Effector memory CD8-positive, alpha-beta T cell (primary cell): ENCODE measurements at regions not wholly inside any gene's neighbourhood (a gene's known extent, or its start where the extent isn't known, plus 50 kb on each side); places are given as distances from the start of the nearest gene placed in this dataset.
"Not testable (repeated sequence)": the region's sequence is repeated elsewhere in the genome, so short reads cannot be mapped to it uniquely, and the experiment has no call there.

ENCODE experiments used
- ATAC-seq: fragments of 150-1000 bp; cut with Tn5 transposase; replicated peaks from 2 replicates; pipeline ENCODE4 v1.10.0; 2021; ENCODE audit warnings: mild to moderate bottlenecking, moderate library complexity
- DNase-seq, 3 experiments: peaks; one replicate each; pipeline ENCODE4 v3.0.0; 2021
- H3K27ac Mint-ChIP-seq, 2 donors: one replicate each; pipeline ENCODE4 v1.8.0; 2022; ENCODE audit warnings: mild to moderate bottlenecking in 2 of 2, mixed read lengths in 2 of 2, moderate library complexity in 2 of 2
- H3K27me3 Mint-ChIP-seq, 2 donors: one replicate each; pipeline ENCODE4 v1.8.0; 2022; ENCODE audit warnings: mixed read lengths in 2 of 2
- H3K36me3 Mint-ChIP-seq: one replicate; pipeline ENCODE4 v1.8.0; 2022; ENCODE audit warnings: mild to moderate bottlenecking, moderate library complexity, mixed read lengths; ENCODE audit not compliant: insufficient read depth
- H3K4me1 Mint-ChIP-seq, 2 donors: one replicate each; pipeline ENCODE4 v1.8.0; 2022; ENCODE audit warnings: low read depth in 2 of 2, mixed read lengths in 2 of 2
- H3K4me3 Mint-ChIP-seq, 2 donors: one replicate each; pipeline ENCODE4 v1.8.0; 2022; ENCODE audit warnings: mild to moderate bottlenecking in 2 of 2, mixed read lengths in 2 of 2, moderate library complexity in 2 of 2
- H3K9me3 Mint-ChIP-seq, 2 donors: one replicate each; pipeline ENCODE4 v1.8.0; 2022; ENCODE audit warnings: mixed read lengths in 2 of 2

DNA sequence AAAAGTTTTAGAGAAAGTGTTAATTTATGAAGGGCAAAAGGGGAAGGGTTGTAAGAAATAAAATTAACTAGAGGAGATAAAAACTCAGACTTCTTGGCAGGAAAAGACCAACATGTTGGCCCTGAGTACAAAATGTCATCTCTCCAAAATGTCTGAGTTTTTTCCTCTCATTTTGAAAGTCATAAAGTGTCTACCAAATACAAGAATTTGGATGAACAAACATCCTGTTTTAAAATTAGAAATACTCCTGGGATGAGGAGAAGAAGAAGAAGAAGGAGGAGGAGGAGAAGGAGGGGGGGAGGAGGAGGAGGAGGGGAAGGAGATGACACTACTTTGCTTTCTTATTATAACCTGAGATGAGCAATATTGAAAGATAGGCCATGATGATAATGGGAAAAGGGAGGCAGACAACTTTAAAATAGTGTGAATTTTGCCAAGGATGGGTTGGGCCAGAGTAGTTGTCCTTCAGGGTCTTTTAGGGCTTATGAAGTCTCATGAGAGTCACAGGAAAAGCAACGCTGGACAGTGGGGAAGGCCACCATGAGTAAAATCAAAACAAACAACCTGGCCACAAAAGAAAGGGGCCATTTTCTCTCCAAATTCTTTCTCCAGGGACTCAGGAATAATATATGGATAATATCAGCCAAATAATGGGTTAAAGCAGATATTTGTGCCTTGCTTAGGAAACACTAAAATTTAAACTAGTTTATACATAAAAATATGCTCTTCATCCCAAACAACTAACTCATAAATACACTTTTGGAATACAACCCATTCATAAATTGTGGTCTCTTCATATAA is 632.9 kb downstream of the EPHA3 start:
- Mint-ChIP-seq H3K9me3 (peaks cover 5 to 15% of the 10 kb centered on the region in 2 donors), H3K4me1 (no peaks in the 10 kb centered on the region), H3K36me3 (no peaks in the 10 kb centered on the region), H3K27ac (no peak overlapping the region), H3K27me3 (no peaks in the 10 kb centered on the region), H3K4me3 (no peak overlapping the region)
- ATAC-seq = no peak
- no peak for DNase-seq

- Mint-ChIP-seq H3K9me3 (peaks cover 5 to 15% of the 10 kb centered on the region in 2 donors), H3K36me3 (no peaks in the 10 kb centered on the region), H3K27ac (no peak overlapping the region), H3K4me3 (no peak overlapping the region), H3K27me3 (no peaks in the 10 kb centered on the region), H3K4me1 (no peaks in the 10 kb centered on the region)
- ATAC-seq (no peak), DNase-seq (no peak)
Observed at GRCh38 chr3:89740881-89741177, 633.4 kb downstream of the EPHA3 start.

GRCh38 chr3:89742546-89742945 is 635.1 kb downstream of the EPHA3 start:
- Mint-ChIP-seq H3K9me3 (peaks cover 5 to 15% of the 10 kb centered on the region in 2 donors), H3K36me3 (no peaks in the 10 kb centered on the region), H3K4me3 (no peak overlapping the region), H3K27me3 (no peaks in the 10 kb centered on the region), H3K27ac (no peak overlapping the region), H3K4me1 (no peaks in the 10 kb centered on the region)
- ATAC-seq (no peak), DNase-seq (no peak)

DNA sequence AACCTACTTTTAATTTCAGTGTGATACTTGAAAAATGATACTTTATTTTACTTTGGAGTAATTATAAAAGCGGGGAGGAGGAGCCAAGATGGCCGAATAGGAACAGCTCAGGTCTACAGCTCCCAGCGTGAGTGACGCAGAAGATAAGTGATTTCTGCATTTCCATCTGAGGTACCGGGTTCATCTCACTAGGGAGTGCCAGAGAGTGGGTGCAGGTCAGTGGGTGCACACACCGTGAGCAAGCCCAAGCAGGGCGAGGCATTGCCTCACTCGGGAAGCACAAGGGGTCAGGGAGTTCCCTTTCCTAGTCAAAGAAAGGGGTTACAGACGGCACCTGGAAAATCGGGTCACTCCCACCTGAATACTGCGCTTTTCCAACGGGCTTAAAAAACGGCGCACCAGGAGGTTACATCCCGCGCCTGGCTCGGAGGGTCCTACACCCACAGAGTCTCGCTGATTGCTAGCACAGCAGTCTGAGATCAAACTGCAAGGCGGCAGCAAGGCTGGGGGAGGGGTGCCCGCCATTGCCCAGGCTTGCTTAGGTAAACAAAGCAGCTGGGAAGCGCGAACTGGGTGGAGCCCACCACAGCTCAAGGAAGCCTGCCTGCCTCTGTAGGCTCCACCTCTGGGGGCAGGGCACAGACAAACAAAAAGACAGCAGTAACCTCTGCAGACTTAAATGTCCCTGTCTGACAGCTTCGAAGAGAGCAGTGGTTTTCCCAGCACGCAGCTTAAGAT is 640.3 kb downstream of the EPHA3 start:
- H3K36me3 Mint-ChIP-seq, DNase-seq, H3K27me3 Mint-ChIP-seq, H3K27ac Mint-ChIP-seq, H3K4me1 Mint-ChIP-seq, ATAC-seq, H3K4me3 Mint-ChIP-seq: not testable (repeated sequence)
- peaks cover 8 to 15% of the 10 kb centered on the region in 2 donors for H3K9me3 Mint-ChIP-seq

DNA sequence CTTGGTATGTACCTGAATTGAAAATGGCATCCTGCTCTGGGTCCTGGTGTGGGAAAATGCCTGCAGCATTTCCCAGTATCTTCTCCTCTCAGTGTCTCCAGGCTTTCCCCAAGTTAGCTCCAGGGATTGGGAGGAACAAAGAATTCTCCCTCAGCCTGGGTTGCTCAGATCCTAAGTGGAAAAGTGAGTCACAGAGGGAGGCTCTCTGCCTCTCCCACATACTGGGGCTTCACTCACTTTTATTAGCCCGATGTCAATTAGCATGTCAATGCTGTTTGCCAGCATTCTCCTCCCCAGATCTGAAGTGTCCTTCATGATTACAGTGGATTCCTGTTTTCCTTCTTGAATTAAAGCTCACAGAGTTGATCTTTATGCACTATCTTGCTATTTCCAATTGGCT is 655.0 kb downstream of the EPHA3 start:
- DNase-seq (no peak), ATAC-seq (no peak)
- peaks cover 16 to 18% of the 10 kb centered on the region in 2 donors for H3K9me3 Mint-ChIP-seq
- no peak overlapping the region for H3K27ac Mint-ChIP-seq
- no peak overlapping the region for H3K4me3 Mint-ChIP-seq
- H3K4me1 Mint-ChIP-seq = no peaks in the 10 kb centered on the region
- H3K27me3 Mint-ChIP-seq = no peaks in the 10 kb centered on the region
- H3K36me3 Mint-ChIP-seq = no peaks in the 10 kb centered on the region

- DNase-seq (no peak), ATAC-seq (no peak)
- Mint-ChIP-seq H3K4me3 (no peak overlapping the region), H3K27me3 (no peaks in the 10 kb centered on the region), H3K36me3 (no peaks in the 10 kb centered on the region), H3K9me3 (peaks cover 0 to 2% of the 10 kb centered on the region in 2 donors), H3K4me1 (no peaks in the 10 kb centered on the region), H3K27ac (no peak overlapping the region)
Observed at GRCh38 chr3:89783341-89783927, 676.0 kb downstream of the EPHA3 start.

GRCh38 chr3:89787485-89787884 is 680.1 kb downstream of the EPHA3 start:
- Mint-ChIP-seq H3K9me3 (peaks cover 0 to 4% of the 10 kb centered on the region in 2 donors), H3K4me3 (no peak overlapping the region), H3K27ac (no peak overlapping the region), H3K4me1 (no peaks in the 10 kb centered on the region), H3K36me3 (no peaks in the 10 kb centered on the region), H3K27me3 (no peaks in the 10 kb centered on the region)
- ATAC-seq (no peak), DNase-seq (no peak)

GRCh38 chr3:89787979-89788378 is 680.6 kb downstream of the EPHA3 start:
- DNase-seq = no peak
- peaks cover 0 to 4% of the 10 kb centered on the region in 2 donors for H3K9me3 Mint-ChIP-seq
- H3K36me3 Mint-ChIP-seq = no peaks in the 10 kb centered on the region
- H3K4me1 Mint-ChIP-seq = no peaks in the 10 kb centered on the region
- no peak overlapping the region for H3K4me3 Mint-ChIP-seq
- H3K27me3 Mint-ChIP-seq = no peaks in the 10 kb centered on the region
- no peak for ATAC-seq
- H3K27ac Mint-ChIP-seq = no peak overlapping the region

DNA sequence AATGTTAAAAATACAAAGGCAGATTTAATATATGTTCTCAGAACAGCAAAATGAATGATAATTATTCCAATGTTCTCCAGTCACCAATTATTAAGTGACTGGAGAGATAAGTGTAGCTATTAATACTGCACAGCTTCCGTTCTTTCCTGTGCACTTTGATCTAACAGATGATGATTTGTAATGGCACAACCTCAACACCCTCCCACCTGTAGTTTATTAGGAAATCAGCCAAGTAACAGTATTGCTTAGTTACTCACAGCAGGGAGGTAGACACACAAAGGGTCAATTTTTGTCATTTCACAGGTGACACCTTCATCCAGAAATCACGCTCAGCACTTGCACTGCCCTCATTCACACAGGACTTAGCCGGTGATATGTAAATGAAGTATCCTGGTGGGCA is 688.1 kb downstream of the EPHA3 start:
- Mint-ChIP-seq H3K36me3 (no peaks in the 10 kb centered on the region), H3K27me3 (no peaks in the 10 kb centered on the region), H3K9me3 (peaks cover 0 to 3% of the 10 kb centered on the region in 2 donors), H3K27ac (no peak overlapping the region), H3K4me3 (no peak overlapping the region), H3K4me1 (no peaks in the 10 kb centered on the region)
- no peak for DNase-seq
- no peak for ATAC-seq

GRCh38 chr3:89802881-89803280 is 695.5 kb downstream of the EPHA3 start:
- H3K9me3 Mint-ChIP-seq = peaks cover 0 to 4% of the 10 kb centered on the region in 2 donors
- no peaks in the 10 kb centered on the region for H3K27me3 Mint-ChIP-seq
- ATAC-seq = no peak
- H3K4me3 Mint-ChIP-seq = no peak overlapping the region
- no peak overlapping the region for H3K27ac Mint-ChIP-seq
- H3K4me1 Mint-ChIP-seq = no peaks in the 10 kb centered on the region
- DNase-seq = no peak
- H3K36me3 Mint-ChIP-seq = peaks cover 2% of the 10 kb centered on the region

GRCh38 chr3:89803711-89804110 is 696.3 kb downstream of the EPHA3 start:
- no peak overlapping the region for H3K4me3 Mint-ChIP-seq
- peaks cover 0 to 4% of the 10 kb centered on the region in 2 donors for H3K9me3 Mint-ChIP-seq
- peaks cover 2% of the 10 kb centered on the region for H3K36me3 Mint-ChIP-seq
- DNase-seq (no peak), ATAC-seq (no peak)
- no peaks in the 10 kb centered on the region for H3K27me3 Mint-ChIP-seq
- H3K4me1 Mint-ChIP-seq = no peaks in the 10 kb centered on the region
- H3K27ac Mint-ChIP-seq = no peak overlapping the region

GRCh38 chr3:89806166-89806565 is 698.7 kb downstream of the EPHA3 start:
- peaks cover 2% of the 10 kb centered on the region for H3K36me3 Mint-ChIP-seq
- no peak overlapping the region for H3K27ac Mint-ChIP-seq
- H3K4me1 Mint-ChIP-seq = no peaks in the 10 kb centered on the region
- peaks cover 0 to 4% of the 10 kb centered on the region in 2 donors for H3K9me3 Mint-ChIP-seq
- no peak overlapping the region for H3K4me3 Mint-ChIP-seq
- DNase-seq = no peak
- H3K27me3 Mint-ChIP-seq = no peaks in the 10 kb centered on the region
- ATAC-seq = no peak

DNA sequence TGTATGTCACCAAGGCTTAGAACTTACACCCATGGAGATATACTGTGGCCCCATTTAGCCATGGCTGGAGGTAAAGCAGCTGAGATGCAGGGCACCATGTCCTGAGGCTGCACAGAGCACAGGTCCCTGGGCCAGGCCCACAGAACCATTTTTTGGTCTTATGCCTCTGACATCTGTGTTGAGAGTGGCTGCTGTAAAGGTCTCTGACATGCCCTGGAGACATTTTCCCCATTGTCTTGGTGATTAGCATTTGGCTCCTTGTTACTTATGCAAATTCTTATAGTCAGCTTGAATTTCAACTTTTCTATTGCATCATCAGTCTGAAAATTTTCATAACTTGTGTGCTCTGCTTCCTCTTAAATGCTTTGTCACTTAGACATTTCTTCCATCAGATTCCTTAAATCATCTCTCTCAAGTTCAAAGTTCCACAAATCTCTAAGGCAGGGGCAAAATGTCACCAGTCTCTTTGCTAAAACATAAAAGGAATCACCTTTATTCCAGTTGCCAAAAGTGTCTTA is 701.3 kb downstream of the EPHA3 start:
- ATAC-seq (no peak), DNase-seq (no peak)
- Mint-ChIP-seq H3K36me3 (peaks cover 2% of the 10 kb centered on the region), H3K27ac (no peak overlapping the region), H3K4me3 (no peak overlapping the region), H3K27me3 (no peaks in the 10 kb centered on the region), H3K9me3 (peaks cover 4 to 8% of the 10 kb centered on the region in 2 donors), H3K4me1 (no peaks in the 10 kb centered on the region)

DNA sequence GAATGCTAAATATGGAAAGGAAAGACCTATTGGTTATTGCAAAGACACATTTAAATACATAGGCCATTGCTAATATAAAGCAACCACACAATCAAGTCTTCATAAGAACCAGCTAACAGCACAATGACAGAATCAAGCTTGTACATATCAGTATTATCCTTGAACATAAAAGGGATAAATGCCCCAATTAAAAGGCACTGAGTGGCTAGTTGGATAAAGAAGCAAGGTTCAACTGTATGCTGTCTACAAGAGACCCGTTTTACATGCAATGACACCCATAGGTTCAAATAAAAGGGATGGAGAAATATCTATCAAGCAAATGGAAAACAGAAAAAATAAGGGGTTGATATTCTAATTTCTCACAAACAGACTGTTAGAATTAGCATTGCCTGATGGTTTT is 706.1 kb downstream of the EPHA3 start:
- Mint-ChIP-seq H3K27me3 (no peaks in the 10 kb centered on the region), H3K4me3 (no peak overlapping the region), H3K4me1 (no peaks in the 10 kb centered on the region), H3K36me3 (no peaks in the 10 kb centered on the region), H3K9me3 (peaks cover 7 to 28% of the 10 kb centered on the region in 2 donors), H3K27ac (no peak overlapping the region)
- DNase-seq (no peak), ATAC-seq (no peak)
